Heart left ventricle (tissue), 16 donors: ENCODE measurements at regions not wholly inside any gene's neighbourhood (a gene's known extent, or its start where the extent isn't known, plus 50 kb on each side); places are given as distances from the start of the nearest gene placed in this dataset.
"Not testable (repeated sequence)": the region's sequence is repeated elsewhere in the genome, so short reads cannot be mapped to it uniquely, and the experiment has no call there.

Source experiments
- ATAC-seq, 4 donors: fragments of 200-7000 bp; cut with Tn5 transposase; one replicate each; pipeline ENCODE4 v1.9.1; 2020 to 2022; ENCODE audit warnings: moderate library complexity in 4 of 4, mild to moderate bottlenecking in 3 of 4, moderate number of reproducible peaks in 1 of 4
- DNase-seq, 5 donors: peaks; one replicate each; pipeline ENCODE4 v3.0.0-alpha.2; 2020
- H3K27ac ChIP-seq, 12 donors: fragments of 200-600 bp; sonication (generic) in 4 of 12; one replicate each; pipeline versions ENCODE4 v1.5.0 to v1.8.0; 2016 to 2022; ENCODE audit warnings: mild to moderate bottlenecking in 2 of 12
- H3K27me3 ChIP-seq, 9 donors: fragments of 200-600 bp; sonication (generic) in 2 of 9; one replicate each; pipeline versions ENCODE4 v1.5.1 to v1.8.0; 2016 to 2022; ENCODE audit warnings: mild to moderate bottlenecking in 3 of 9
- H3K36me3 ChIP-seq, 9 donors: fragments of 200-600 bp; sonication (generic) in 2 of 9; one replicate each; pipeline versions ENCODE4 v1.5.0 to v1.8.0; 2018 to 2022; ENCODE audit warnings: mild to moderate bottlenecking in 2 of 9
- H3K4me1 ChIP-seq, 12 donors: fragments of 200-600 bp; sonication (generic) in 4 of 12; one replicate each; pipeline versions ENCODE4 v1.5.0 to v1.8.0; 2016 to 2022; ENCODE audit warnings: mild to moderate bottlenecking in 3 of 12
- H3K4me3 ChIP-seq, 12 donors: fragments of 200-600 bp; sonication (generic) in 4 of 12; one replicate each; pipeline versions ENCODE4 v1.5.0 to v1.8.0; 2017 to 2022; ENCODE audit warnings: mild to moderate bottlenecking in 9 of 12, moderate library complexity in 4 of 12
- H3K9me3 ChIP-seq, 12 donors: fragments of 200-600 bp; sonication (generic) in 4 of 12; one replicate each; pipeline versions ENCODE4 v1.5.0 to v1.8.0; 2016 to 2022; ENCODE audit warnings: mild to moderate bottlenecking in 1 of 12
- POLR2A ChIP-seq, 2 donors: fragments of 450-650 bp; IDR thresholded peaks; one replicate each; pipeline ENCODE4 v1.6.1; 2017; ENCODE audit warnings: antibody characterized with exemption in 2 of 2, mild to moderate bottlenecking in 2 of 2, moderate library complexity in 2 of 2
- WGBS, 4 donors: extraction: QIAGEN DNeasy Blood & Tissue Kit in 2 of 4; methylation state at CpG; one replicate each; pipeline versions ENCODE4 v1.1.5 to v1.1.7; 2013 to 2018; 5-methylcytosine and 5-hydroxymethylcytosine counted together
- intact Hi-C, 10 donors: fragments of 100-400 bp; cut with DNase I; formaldehyde crosslinking; loops; one replicate each; pipeline versions ENCODE4 v1.11.1 to v1.14.2; 2022
- TF ChIP-seq, protein P1 (sequence below), 12 donors: fragments of 200-600 bp; sonication (generic) in 4 of 12; IDR thresholded peaks; one replicate each; pipeline versions ENCODE4 v1.5.0 to v1.8.0; 2018 to 2022; ENCODE audit warnings: antibody characterized with exemption in 12 of 12, mild to moderate bottlenecking in 5 of 12
- donor health status: ischemic (EF 13 %, LVEDD 7.1; RV severe dilation, severe dysfunction).
- donor health status: healthy with polysubstance abuse.
- donor health status: DM: no; HTN: yes; CAD: no.
- donor health status: DM: no; HTN: no; CAD: no.
- donor health status: ischemic (EF 25% LVEDD 6.9; RV normal size, moderate dysfunction).
- donor health status: ischemic (EF 25% LVEDD 5.7; RV mildly dilated, moderate dysfunction).
- donor health status: healthy.
- donor health status: DM: yes; HTN: yes; CAD: no.
- donor health status: ischemic (EF 35%, LVEDD 5.7; RV mildly dilated, moderate dysfunction).
- donor health status: nonischemic (EF 11% LVEDD 7.7; RV severe dilation, severe dysfunction).
- donor health status: DM: yes; HTN: yes; CAD: no.
- donor health status: PGD.
- donor health status: ischemic (EF 29% LVEDD 5.4; RV normal size, mild dysfunction).
- donor health status: nonischemic (EF 23%, LVEDD 6.1; RV moderate dilation, normal function).

DNA sequence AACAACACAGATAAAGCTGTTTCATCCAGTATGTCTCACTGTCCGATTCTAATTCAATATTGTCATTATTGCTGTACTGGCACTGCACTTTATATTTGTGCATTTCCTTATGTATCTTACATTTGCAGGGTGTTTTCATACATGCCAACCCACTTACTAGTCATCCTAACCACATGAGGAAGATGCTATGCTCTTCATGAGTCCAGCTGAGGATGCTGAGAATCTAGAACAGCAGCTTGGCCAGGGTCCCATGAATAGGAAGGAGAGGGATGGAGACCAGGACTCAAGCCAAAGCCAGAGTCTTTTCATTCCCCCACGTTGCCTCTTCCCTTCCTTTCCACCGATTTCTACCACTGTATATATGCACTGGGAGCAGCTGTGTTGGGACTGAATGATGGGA lies 292.8 kb upstream of the KLF4 start:
- no peak for ATAC-seq
- 33 to 47% (median 40%) methylated on average over 3 of the region's 3 CpGs for WGBS, 4 donors
- no peaks in the 10 kb centered on the region for H3K9me3 ChIP-seq
- H3K4me1 ChIP-seq, result peaks cover 0 to 30% (median 7%) of the 10 kb centered on the region in 12 donors
- H3K4me3 ChIP-seq, result no peak overlapping the region
- no peak for DNase-seq
- H3K27me3 ChIP-seq, result no peaks in the 10 kb centered on the region
- H3K36me3 ChIP-seq, result no peaks in the 10 kb centered on the region
- TF ChIP-seq POLR2A (IDR thresholded peaks at IDR 0.05), result no peak
- TF ChIP-seq, protein P1, sequence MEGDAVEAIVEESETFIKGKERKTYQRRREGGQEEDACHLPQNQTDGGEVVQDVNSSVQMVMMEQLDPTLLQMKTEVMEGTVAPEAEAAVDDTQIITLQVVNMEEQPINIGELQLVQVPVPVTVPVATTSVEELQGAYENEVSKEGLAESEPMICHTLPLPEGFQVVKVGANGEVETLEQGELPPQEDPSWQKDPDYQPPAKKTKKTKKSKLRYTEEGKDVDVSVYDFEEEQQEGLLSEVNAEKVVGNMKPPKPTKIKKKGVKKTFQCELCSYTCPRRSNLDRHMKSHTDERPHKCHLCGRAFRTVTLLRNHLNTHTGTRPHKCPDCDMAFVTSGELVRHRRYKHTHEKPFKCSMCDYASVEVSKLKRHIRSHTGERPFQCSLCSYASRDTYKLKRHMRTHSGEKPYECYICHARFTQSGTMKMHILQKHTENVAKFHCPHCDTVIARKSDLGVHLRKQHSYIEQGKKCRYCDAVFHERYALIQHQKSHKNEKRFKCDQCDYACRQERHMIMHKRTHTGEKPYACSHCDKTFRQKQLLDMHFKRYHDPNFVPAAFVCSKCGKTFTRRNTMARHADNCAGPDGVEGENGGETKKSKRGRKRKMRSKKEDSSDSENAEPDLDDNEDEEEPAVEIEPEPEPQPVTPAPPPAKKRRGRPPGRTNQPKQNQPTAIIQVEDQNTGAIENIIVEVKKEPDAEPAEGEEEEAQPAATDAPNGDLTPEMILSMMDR (IDR thresholded peaks at IDR 0.05), result no peak
- intact Hi-C loops, result no loop called here
- no peak overlapping the region for H3K27ac ChIP-seq

DNA sequence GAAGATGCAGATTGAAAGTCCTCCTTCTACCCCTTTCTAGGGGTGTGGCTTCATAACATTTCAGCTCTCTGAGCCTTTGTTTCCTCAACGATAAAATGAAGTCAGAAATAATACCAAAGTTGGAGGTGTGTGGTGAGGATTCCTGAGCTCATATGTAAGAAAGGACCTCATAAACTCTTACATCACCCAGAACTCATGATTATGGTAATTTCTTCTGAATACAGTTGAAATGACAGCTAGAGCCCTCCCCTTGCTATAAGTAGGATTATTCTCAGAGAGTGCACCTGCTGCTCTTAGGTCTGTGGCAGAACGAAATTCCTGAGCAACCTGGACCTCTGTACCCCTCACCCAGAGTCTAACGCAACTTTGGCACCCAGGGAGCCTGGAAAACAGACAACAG lies 291.4 kb upstream of the KLF4 start:
- TF ChIP-seq, protein P1 (IDR thresholded peaks at IDR 0.05), result no peak
- TF ChIP-seq POLR2A (IDR thresholded peaks at IDR 0.05), result no peak
- DNase-seq (no peak), ATAC-seq (no peak)
- Histone ChIP-seq H3K27ac (no peak overlapping the region), H3K36me3 (no peaks in the 10 kb centered on the region), H3K27me3 (no peaks in the 10 kb centered on the region), H3K4me1 (peaks cover 0 to 30% (median 7%) of the 10 kb centered on the region in 12 donors), H3K4me3 (no peak overlapping the region), H3K9me3 (no peaks in the 10 kb centered on the region)
- 59 to 74% (median 66%) methylated on average over 3 of the region's 3 CpGs for WGBS, 4 donors
- intact Hi-C loops, result no loop called here

- no peaks in the 10 kb centered on the region for H3K36me3 ChIP-seq
- intact Hi-C loops, result no loop called here
Observed at GRCh38 chr9:107779731-107780130, 290.2 kb upstream of the KLF4 start.

GRCh38 chr9:107778661-107779060 lies 289.1 kb upstream of the KLF4 start:
- peaks cover 0 to 2% (median 0%) of the 10 kb centered on the region in 12 donors for H3K9me3 ChIP-seq
- no peak for ATAC-seq
- H3K36me3 ChIP-seq, result no peaks in the 10 kb centered on the region
- H3K27ac ChIP-seq, result no peak overlapping the region
- no peak for TF ChIP-seq POLR2A (IDR thresholded peaks at IDR 0.05)
- H3K4me1 ChIP-seq, result peaks cover 0 to 22% (median 0%) of the 10 kb centered on the region in 12 donors
- intact Hi-C loops, result no loop called here
- WGBS, 4 donors, result 91 to 100% (median 98%) methylated on average over 1 of the region's 1 CpG
- H3K4me3 ChIP-seq, result no peak overlapping the region
- H3K27me3 ChIP-seq, result no peaks in the 10 kb centered on the region
- no peak for DNase-seq

More at GRCh38 chr9:107779731-107780130, 290.2 kb upstream of the KLF4 start:
- H3K4me1 ChIP-seq, result peaks cover 0 to 26% (median 6%) of the 10 kb centered on the region in 12 donors
- ATAC-seq (no peak), DNase-seq (no peak)
- no peak overlapping the region for H3K4me3 ChIP-seq
- no peaks in the 10 kb centered on the region for H3K9me3 ChIP-seq
- TF ChIP-seq, protein P1 (IDR thresholded peaks at IDR 0.05), result no peak
- TF ChIP-seq POLR2A (IDR thresholded peaks at IDR 0.05), result no peak
- WGBS, 4 donors, result 80 to 87% (median 84%) methylated on average over 3 of the region's 3 CpGs
- H3K27me3 ChIP-seq, result no peaks in the 10 kb centered on the region
- no peak overlapping the region for H3K27ac ChIP-seq

GRCh38 chr9:107774099-107774498 lies 284.5 kb upstream of the KLF4 start:
- DNase-seq, intact Hi-C loops, ATAC-seq, H3K36me3 ChIP-seq, H3K4me1 ChIP-seq, H3K4me3 ChIP-seq, H3K27ac ChIP-seq, H3K27me3 ChIP-seq: not testable (repeated sequence)
- H3K9me3 ChIP-seq, result peaks cover 0 to 13% (median 0%) of the 10 kb centered on the region in 12 donors
- WGBS, 4 donors, result 77 to 86% (median 82%) methylated on average over 2 of the region's 2 CpGs
